Upper lobe of left lung (tissue), 6 donors: ENCODE measurements at regions not wholly inside any gene's neighbourhood (a gene's known extent, or its start where the extent isn't known, plus 50 kb on each side); places are given as distances from the start of the nearest gene placed in this dataset.
A peak's percentile ranks its signal among the peaks of the same experiment; 100 is the strongest.

Experiments
- ATAC-seq, 2 donors: fragments of 200-7000 bp; cut with Tn5 transposase; one replicate each; pipeline ENCODE4 v1.9.1; 2022; ENCODE audit warnings: mild to moderate bottlenecking in 2 of 2, moderate library complexity in 2 of 2; ENCODE audit not compliant: low FRiP score in 2 of 2
- DNase-seq, 2 donors: peaks; one replicate each; pipeline ENCODE4 v3.0.0-alpha.2; 2019 to 2020
- H3K27ac ChIP-seq, 4 donors: fragments of 200-600 bp; sonication (generic); one replicate each; pipeline ENCODE4 v1.5.1; 2016 to 2019
- H3K27me3 ChIP-seq, 4 donors: fragments of 200-600 bp; sonication (generic); one replicate each; pipeline ENCODE4 v1.5.1; 2017 to 2019
- H3K36me3 ChIP-seq, 4 donors: fragments of 200-600 bp; sonication (generic); one replicate each; pipeline ENCODE4 v1.5.1; 2016 to 2019
- H3K4me1 ChIP-seq, 4 donors: fragments of 200-600 bp; sonication (generic); one replicate each; pipeline ENCODE4 v1.5.1; 2018 to 2019
- H3K4me3 ChIP-seq, 4 donors: fragments of 200-600 bp; sonication (generic); one replicate each; pipeline ENCODE4 v1.5.1; 2017 to 2019; ENCODE audit warnings: mild to moderate bottlenecking in 2 of 4, moderate library complexity in 1 of 4
- H3K9me3 ChIP-seq, 4 donors: fragments of 200-600 bp; sonication (generic); one replicate each; pipeline ENCODE4 v1.5.1; 2018 to 2019
- CTCF ChIP-seq, 6 experiments: fragments of 450-650 bp in 4 of 6; fragments of 200-600 bp in 2 of 6; sonication (generic) in 2 of 6; IDR thresholded peaks; one replicate each; pipeline ENCODE4 v1.5.1; 2016 to 2019; ENCODE audit warnings: antibody characterized with exemption in 6 of 6
- EP300 ChIP-seq, 4 donors: sonication (generic); formaldehyde crosslinking; IDR thresholded peaks; one replicate each; pipeline ENCODE4 v1.5.1; 2017; ENCODE audit warnings: antibody characterized with exemption in 4 of 4, control low read depth in 2 of 4
- POLR2A ChIP-seq, 4 donors: fragments of 450-650 bp; IDR thresholded peaks; one replicate each; pipeline ENCODE4 v1.5.1; 2016 to 2017; ENCODE audit warnings: antibody characterized with exemption in 4 of 4, mild to moderate bottlenecking in 2 of 4
- POLR2AphosphoS5 ChIP-seq, 2 donors: sonication (generic); formaldehyde crosslinking; IDR thresholded peaks; one replicate each; pipeline ENCODE4 v1.5.1; 2017; ENCODE audit warnings: antibody characterized with exemption in 2 of 2
- WGBS, 2 donors: methylation state at CpG; one replicate each; pipeline ENCODE4 v1.1.5; 2017 to 2018; 5-methylcytosine and 5-hydroxymethylcytosine counted together
- donor health status: DM: no; HTN: no; CAD: no; lungs with moderate emphysema.
- donor health status: DM: no; HTN: yes; CAD: no; lungs with severe emphysema.

- no peaks in the 10 kb centered on the region for H3K9me3 ChIP-seq
- H3K27me3 ChIP-seq: no peaks in the 10 kb centered on the region
- H3K4me3 ChIP-seq: no peak overlapping the region
- TF ChIP-seq EP300 (IDR thresholded peaks at IDR 0.05) (no peak), POLR2AphosphoS5 (IDR thresholded peaks at IDR 0.05) (no peak)
- no peaks in the 10 kb centered on the region for H3K36me3 ChIP-seq
- ATAC-seq (no peak), DNase-seq (no peak)
- H3K27ac ChIP-seq: no peak overlapping the region
- H3K4me1 ChIP-seq: no peaks in the 10 kb centered on the region
- 87 to 92% methylated on average over 3 of the region's 3 CpGs for WGBS, 2 donors
Observed at GRCh38 chr12:75840994-75841355, 190.6 kb downstream of the PHLDA1 start.

- WGBS, 2 donors: 70 to 73% methylated on average over 3 of the region's 3 CpGs
- TF ChIP-seq POLR2A (IDR thresholded peaks at IDR 0.05) (no peak), CTCF (IDR thresholded peaks at IDR 0.05) (no peak), POLR2AphosphoS5 (IDR thresholded peaks at IDR 0.05) (no peak), EP300 (IDR thresholded peaks at IDR 0.05) (no peak)
Observed at GRCh38 chr12:75838309-75838708, 193.3 kb downstream of the PHLDA1 start.

GRCh38 chr12:75837700-75838099 lies 193.9 kb downstream of the PHLDA1 start:
- Histone ChIP-seq H3K9me3 (no peaks in the 10 kb centered on the region), H3K27me3 (no peaks in the 10 kb centered on the region), H3K36me3 (no peaks in the 10 kb centered on the region), H3K4me1 (no peaks in the 10 kb centered on the region), H3K4me3 (no peak overlapping the region), H3K27ac (no peak overlapping the region)
- peak in 1 of 2 donors; percentile 27 for DNase-seq
- ATAC-seq: no peak
- peak in 1 of 4 donors; percentile 16 for TF ChIP-seq EP300 (IDR thresholded peaks at IDR 0.05)
- no peak for TF ChIP-seq POLR2A (IDR thresholded peaks at IDR 0.05)
- peak; percentile 73 to 81 for TF ChIP-seq POLR2AphosphoS5 (IDR thresholded peaks at IDR 0.05)
- TF ChIP-seq CTCF (IDR thresholded peaks at IDR 0.05): no peak
- WGBS, 2 donors: 70 to 72% methylated on average over 2 of the region's 2 CpGs

More at GRCh38 chr12:75838309-75838708, 193.3 kb downstream of the PHLDA1 start:
- H3K4me3 ChIP-seq: no peak overlapping the region
- no peak overlapping the region for H3K27ac ChIP-seq
- no peaks in the 10 kb centered on the region for H3K27me3 ChIP-seq
- no peaks in the 10 kb centered on the region for H3K9me3 ChIP-seq
- ATAC-seq: no peak
- H3K36me3 ChIP-seq: no peaks in the 10 kb centered on the region
- no peaks in the 10 kb centered on the region for H3K4me1 ChIP-seq
- no peak for DNase-seq

GRCh38 chr12:75836533-75836932 lies 195.0 kb downstream of the PHLDA1 start:
- no peaks in the 10 kb centered on the region for H3K27me3 ChIP-seq
- peaks cover 0 to 5% (median 2%) of the 10 kb centered on the region in 4 donors for H3K4me1 ChIP-seq
- no peak for TF ChIP-seq POLR2A (IDR thresholded peaks at IDR 0.05)
- no peak for TF ChIP-seq CTCF (IDR thresholded peaks at IDR 0.05)
- TF ChIP-seq POLR2AphosphoS5 (IDR thresholded peaks at IDR 0.05): no peak
- TF ChIP-seq EP300 (IDR thresholded peaks at IDR 0.05): no peak
- no peak for ATAC-seq
- H3K4me3 ChIP-seq: no peak overlapping the region
- DNase-seq: no peak
- H3K36me3 ChIP-seq: no peaks in the 10 kb centered on the region
- no peak overlapping the region for H3K27ac ChIP-seq
- no peaks in the 10 kb centered on the region for H3K9me3 ChIP-seq

- TF ChIP-seq POLR2A (IDR thresholded peaks at IDR 0.05) (no peak), POLR2AphosphoS5 (IDR thresholded peaks at IDR 0.05) (peak; percentile 6 to 35), EP300 (IDR thresholded peaks at IDR 0.05) (peak in 2 of 4 donors; percentile 7 to 57)
- Histone ChIP-seq H3K9me3 (no peaks in the 10 kb centered on the region), H3K27ac (no peak overlapping the region), H3K4me1 (peaks cover 0 to 8% (median 2%) of the 10 kb centered on the region in 4 donors), H3K36me3 (no peaks in the 10 kb centered on the region), H3K4me3 (no peak overlapping the region), H3K27me3 (no peaks in the 10 kb centered on the region)
- DNase-seq: no peak
- peak in 1 of 2 donors; percentile 23 for ATAC-seq
- WGBS, 2 donors: 63 to 79% methylated on average over 3 of the region's 3 CpGs
Observed at GRCh38 chr12:75834591-75834990, 197.0 kb downstream of the PHLDA1 start.

- 67% methylated on average over 3 of the region's 3 CpGs for WGBS, 2 donors
- ATAC-seq: no peak
- no peak for TF ChIP-seq POLR2AphosphoS5 (IDR thresholded peaks at IDR 0.05)
- no peak for TF ChIP-seq POLR2A (IDR thresholded peaks at IDR 0.05)
- no peak for TF ChIP-seq EP300 (IDR thresholded peaks at IDR 0.05)
- no peak for TF ChIP-seq CTCF (IDR thresholded peaks at IDR 0.05)
Observed at GRCh38 chr12:75833268-75833667, 198.3 kb downstream of the PHLDA1 start.

More at GRCh38 chr12:75833268-75833667, 198.3 kb downstream of the PHLDA1 start:
- Histone ChIP-seq H3K9me3 (no peaks in the 10 kb centered on the region), H3K4me3 (no peak overlapping the region), H3K27ac (no peak overlapping the region), H3K36me3 (no peaks in the 10 kb centered on the region), H3K4me1 (peaks cover 0 to 8% (median 2%) of the 10 kb centered on the region in 4 donors), H3K27me3 (no peaks in the 10 kb centered on the region)
- no peak for DNase-seq
